ENCODE measurements at regions not wholly inside any gene's neighbourhood (a gene's known extent, or its start where the extent isn't known, plus 50 kb on each side); places are given as distances from the start of the nearest gene placed in this dataset.

DNA sequence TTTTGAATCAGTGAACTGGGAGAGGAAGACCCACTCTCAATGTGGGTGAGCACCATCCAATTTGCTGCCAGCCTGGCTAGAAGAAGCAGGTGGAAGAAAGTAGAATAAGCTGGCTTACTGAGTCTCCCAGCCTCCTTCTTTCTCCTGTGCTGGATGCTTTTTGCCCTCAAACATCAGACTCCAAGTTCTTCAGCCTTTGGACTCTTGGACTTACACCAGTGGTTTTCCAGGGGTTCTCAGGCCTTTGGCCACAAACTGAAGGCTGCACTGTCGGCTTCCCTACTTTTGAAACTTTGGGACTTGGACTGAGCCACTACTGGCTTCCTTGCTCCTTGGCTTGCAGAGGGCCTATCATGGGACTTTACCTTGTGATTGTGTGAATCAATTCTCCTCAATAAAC, 804.2 kb upstream of the SLITRK1 start:
- no peak for DNase-seq
- no peaks in the 10 kb centered on the region for H3K36me3 ChIP-seq
- no peak overlapping the region for H3K4me3 ChIP-seq (ENCODE audit: low read depth, low read length)
- H3K27me3 ChIP-seq, result no peaks in the 10 kb centered on the region
- no peak for TF ChIP-seq CTCF (IDR thresholded peaks at IDR 0.05; ENCODE audit: low read depth, low read length)
- no peaks in the 10 kb centered on the region; the same call in 1 of the 2 replicates for H3K4me1 ChIP-seq
- H3K9me3 ChIP-seq, result no peaks in the 10 kb centered on the region

DNA sequence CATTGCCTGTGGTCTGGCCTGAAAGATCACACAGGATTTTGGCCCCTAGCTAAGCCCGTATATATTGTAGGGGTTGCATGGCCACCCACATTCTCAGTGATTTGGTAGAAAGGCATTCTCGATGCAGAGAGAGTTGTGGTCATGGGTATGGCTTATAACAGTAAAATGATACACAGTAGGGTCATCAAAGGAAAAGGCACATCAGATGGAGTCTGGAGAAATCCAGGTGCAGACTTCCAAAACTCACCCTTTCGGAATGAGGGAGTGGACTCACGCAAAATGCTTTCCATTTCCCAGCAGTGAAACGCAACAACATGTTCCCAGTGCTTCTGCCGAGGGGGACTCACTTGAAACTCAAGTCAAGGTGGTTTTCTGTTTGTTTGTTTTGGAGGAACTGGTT, 802.5 kb upstream of the SLITRK1 start:
- no peaks in the 10 kb centered on the region for H3K9me3 ChIP-seq
- no peak for TF ChIP-seq CTCF (IDR thresholded peaks at IDR 0.05; ENCODE audit: low read depth, low read length)
- H3K4me3 ChIP-seq (ENCODE audit: low read depth, low read length), result no peak overlapping the region

DNA sequence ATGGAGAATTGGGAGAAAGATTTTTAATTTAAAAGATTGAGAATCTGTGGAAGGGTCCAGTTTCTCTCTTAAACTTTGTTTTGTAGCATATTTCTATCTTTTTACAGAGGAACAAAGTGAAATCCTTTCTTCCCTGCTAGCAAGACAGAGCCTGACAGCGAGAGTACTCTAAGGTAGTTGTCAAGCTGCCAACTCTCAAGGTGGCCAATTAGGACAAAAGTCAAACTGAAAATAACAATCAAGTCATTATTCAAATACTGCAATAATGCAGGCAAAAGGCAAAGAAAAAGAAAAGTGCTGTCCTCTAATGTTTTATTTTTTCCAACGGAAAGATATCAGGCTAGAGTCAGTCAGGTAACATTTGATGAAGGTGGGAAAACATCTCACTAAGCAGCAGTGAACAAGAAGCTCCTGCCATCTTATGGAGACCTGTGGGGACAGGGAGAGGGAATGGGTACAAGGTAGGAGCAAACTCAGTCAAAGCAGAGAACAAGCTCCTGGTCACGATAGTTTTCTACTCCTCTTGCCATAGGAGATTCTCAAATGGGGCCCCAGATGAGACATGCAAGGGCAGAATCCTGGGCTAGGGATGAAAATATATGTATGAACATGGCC, 801.9 kb upstream of the SLITRK1 start:
- TF ChIP-seq CTCF (IDR thresholded peaks at IDR 0.05; ENCODE audit: low read depth, low read length), result no peak
- Histone ChIP-seq H3K4me3 (ENCODE audit: low read depth, low read length) (no peak overlapping the region), H3K9me3 (no peaks in the 10 kb centered on the region), H3K36me3 (no peaks in the 10 kb centered on the region), H3K27me3 (no peaks in the 10 kb centered on the region), H3K4me1 (no peaks in the 10 kb centered on the region; the same call in 1 of the 2 replicates)
- no peak for DNase-seq

More for the DNA sequence above, 802.5 kb upstream of the SLITRK1 start:
- H3K27me3 ChIP-seq, result no peaks in the 10 kb centered on the region
- no peaks in the 10 kb centered on the region; the same call in 1 of the 2 replicates for H3K4me1 ChIP-seq
- H3K36me3 ChIP-seq, result no peaks in the 10 kb centered on the region
- DNase-seq, result no peak

DNA sequence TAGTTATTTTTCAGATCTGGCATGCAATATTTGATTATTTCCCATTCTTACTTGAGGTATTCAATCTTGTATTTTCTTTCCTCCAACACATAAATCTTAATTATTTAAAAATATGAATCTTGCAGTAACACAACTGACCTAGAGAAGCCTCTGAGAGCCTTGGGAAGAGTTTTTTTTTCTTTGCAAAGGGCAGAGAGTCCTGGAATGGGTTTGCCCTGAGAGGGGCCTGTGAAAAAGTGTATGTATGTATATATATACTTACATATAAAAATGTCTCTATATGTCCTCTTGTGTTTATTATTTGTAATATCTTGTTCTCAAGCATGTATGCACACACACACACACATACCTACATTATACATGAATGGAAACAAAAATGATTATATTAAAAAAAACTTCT, 801.2 kb upstream of the SLITRK1 start:
- DNase-seq, result no peak
- no peak for TF ChIP-seq CTCF (IDR thresholded peaks at IDR 0.05; ENCODE audit: low read depth, low read length)

GRCh38 chr13:84677836-84678235, 795.6 kb upstream of the SLITRK1 start:
- no peak for DNase-seq
- no peak for TF ChIP-seq CTCF (IDR thresholded peaks at IDR 0.05; ENCODE audit: low read depth, low read length)
- no peaks in the 10 kb centered on the region for H3K27me3 ChIP-seq

More for the DNA sequence above, 801.2 kb upstream of the SLITRK1 start:
- no peak overlapping the region for H3K4me3 ChIP-seq (ENCODE audit: low read depth, low read length)
- no peaks in the 10 kb centered on the region for H3K9me3 ChIP-seq
- H3K36me3 ChIP-seq, result no peaks in the 10 kb centered on the region
- H3K27me3 ChIP-seq, result no peaks in the 10 kb centered on the region
- no peaks in the 10 kb centered on the region; the same call in 1 of the 2 replicates for H3K4me1 ChIP-seq

DNA sequence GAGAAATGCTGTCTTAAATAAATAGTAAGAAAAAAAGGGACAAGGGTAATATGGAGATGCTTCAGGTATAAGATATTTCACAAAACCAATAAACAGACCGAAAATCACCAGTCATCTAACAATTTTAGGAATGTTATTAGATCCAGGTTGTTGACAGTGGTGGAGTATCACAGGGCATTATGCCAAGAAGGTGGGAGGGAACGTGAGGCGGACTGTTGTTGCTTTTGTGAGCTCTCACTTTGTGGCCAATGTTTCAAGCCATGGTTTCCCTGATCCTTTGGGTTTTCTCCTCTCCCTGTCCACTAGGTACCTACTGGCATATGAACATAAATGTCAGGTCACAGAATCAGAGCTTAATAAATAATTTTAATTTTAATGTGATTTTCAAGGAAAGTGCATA, 790.3 kb upstream of the SLITRK1 start:
- TF ChIP-seq CTCF (IDR thresholded peaks at IDR 0.05; ENCODE audit: low read depth, low read length), result no peak
- DNase-seq, result no peak

More at GRCh38 chr13:84677836-84678235, 795.6 kb upstream of the SLITRK1 start:
- Histone ChIP-seq H3K9me3 (no peaks in the 10 kb centered on the region), H3K36me3 (no peaks in the 10 kb centered on the region), H3K4me3 (ENCODE audit: low read depth, low read length) (no peak overlapping the region), H3K4me1 (no peaks in the 10 kb centered on the region)

More for the DNA sequence above, 790.3 kb upstream of the SLITRK1 start:
- Histone ChIP-seq H3K36me3 (no peaks in the 10 kb centered on the region), H3K9me3 (no peaks in the 10 kb centered on the region), H3K4me3 (ENCODE audit: low read depth, low read length) (no peak overlapping the region), H3K27me3 (no peaks in the 10 kb centered on the region), H3K4me1 (no peaks in the 10 kb centered on the region)

Data from BE2C (cell line).